PC-3 (cell line): ENCODE measurements at regions not wholly inside any gene's neighbourhood (a gene's known extent, or its start where the extent isn't known, plus 50 kb on each side); places are given as distances from the start of the nearest gene placed in this dataset.

Experiments used
- ATAC-seq: fragments of 200-7000 bp; cut with Tn5 transposase; 2 replicates; pipeline ENCODE4 v1.9.1; 2020; ENCODE audit warnings: mild to moderate bottlenecking, moderate library complexity
- BruUV-seq: library from RNA; stranded (reverse); fragments of 400-500 nt; replicated peaks from 2 replicates; lab custom pipeline; 2021; lab: Mats Ljungman, UMichigan
- CTCF ChIA-PET: fragments of 300-600 bp; sonication (Branson Sonifier 250); formaldehyde crosslinking; loops from one replicate; lab custom pipeline; 2022; ENCODE audit warnings: antibody characterized with exemption; lab: Charles Lee
- POLR2A ChIA-PET: fragments of 300-600 bp; sonication (Branson Sonifier 250); formaldehyde crosslinking; loops from one replicate; lab custom pipeline; 2022; ENCODE audit warnings: antibody characterized with exemption; ENCODE audit not compliant: unreplicated experiment; lab: Charles Lee
- DNase-seq: peaks from one replicate; pipeline ENCODE4 v3.0.0-alpha.2; 2015
- H2AFZ ChIP-seq: fragments of 300-600 bp; sonication (generic); 2 replicates; pipeline ENCODE4 v1.6.0; 2016; ENCODE audit warnings: antibody characterized with exemption, low read length
- H3F3A ChIP-seq: fragments of 300-600 bp; sonication (generic); one replicate; pipeline ENCODE4 v1.6.0; 2017; ENCODE audit warnings: antibody characterized with exemption, low read length, control low read depth, mild to moderate bottlenecking; ENCODE audit not compliant: unreplicated experiment
- H3K27ac ChIP-seq: fragments of 300-600 bp; sonication (generic); 2 replicates; pipeline ENCODE4 v1.5.1; 2016; ENCODE audit warnings: mild to moderate bottlenecking, low read length
- H3K27me3 ChIP-seq: fragments of 300-600 bp; sonication (generic); 2 replicates; pipeline ENCODE4 v1.6.1; 2016; ENCODE audit warnings: low read length, mixed read lengths
- H3K36me3 ChIP-seq: fragments of 300-600 bp; sonication (generic); 2 replicates; pipeline ENCODE4 v1.6.1; 2016; ENCODE audit warnings: low read depth, mixed run types, low read length, mixed read lengths
- H3K4me1 ChIP-seq: fragments of 300-600 bp; sonication (generic); 2 replicates; pipeline ENCODE4 v1.5.1; 2016; ENCODE audit warnings: low read length; ENCODE audit not compliant: insufficient read depth
- H3K4me2 ChIP-seq: fragments of 300-600 bp; sonication (generic); 2 replicates; pipeline ENCODE4 v1.6.0; 2016; ENCODE audit warnings: low read length
- H3K4me3 ChIP-seq: fragments of 300-600 bp; sonication (generic); 2 replicates; pipeline ENCODE4 v1.5.1; 2016; ENCODE audit warnings: mild to moderate bottlenecking, low read length, mixed read lengths
- H3K79me2 ChIP-seq: fragments of 300-600 bp; sonication (generic); 2 replicates; pipeline ENCODE4 v1.6.1; 2017; ENCODE audit warnings: low read length, mixed read lengths
- H3K9ac ChIP-seq: fragments of 300-600 bp; sonication (generic); 2 replicates; pipeline ENCODE4 v1.6.0; 2016; ENCODE audit warnings: mild to moderate bottlenecking, low read length
- H3K9me2 ChIP-seq: fragments of 300-600 bp; sonication (generic); replicated peaks from 2 replicates; pipeline ENCODE4 v1.6.1; 2016; ENCODE audit warnings: mixed run types, low read length, mixed read lengths
- H3K9me3 ChIP-seq: fragments of 300-600 bp; sonication (generic); 2 replicates; pipeline ENCODE4 v1.6.1; 2016; ENCODE audit warnings: low read length, mixed read lengths
- H4K20me1 ChIP-seq: fragments of 300-600 bp; sonication (generic); 2 replicates; pipeline ENCODE4 v1.6.1; 2016; ENCODE audit warnings: low read length, mixed read lengths
- EZH2 ChIP-seq: fragments of 300-600 bp; sonication (generic); IDR thresholded peaks from one replicate; pipeline ENCODE4 v1.6.1; 2017; ENCODE audit warnings: antibody characterized with exemption, mild to moderate bottlenecking, low read length; ENCODE audit not compliant: unreplicated experiment
- EZH2phosphoT487 ChIP-seq: fragments of 300-600 bp; sonication (generic); IDR thresholded peaks from 2 replicates; pipeline ENCODE4 v1.6.1; 2018; ENCODE audit warnings: mild to moderate bottlenecking, antibody characterized with exemption, low read length, borderline replicate concordance
- intact Hi-C: fragments of 100-400 bp; cut with micrococcal nuclease; formaldehyde crosslinking; loops from 2 replicates; pipeline ENCODE4 v1.9.0; 2023
- TF ChIP-seq, protein P1 (sequence below): fragments of 300-600 bp; sonication (generic); conservative IDR thresholded peaks from 2 replicates; pipeline ENCODE4 v1.5.1; 2017; ENCODE audit warnings: antibody characterized with exemption, low read depth, mild to moderate bottlenecking, low read length

- H3K4me3 ChIP-seq = no peak overlapping the region
- no peak overlapping the region for H3K9ac ChIP-seq
- ChIA-PET CTCF (no interaction called here), POLR2A (no interaction called here)
- no peaks in the 10 kb centered on the region for H3K4me1 ChIP-seq
- intact Hi-C loops = no loop called here
- BruUV-seq = no TSS peak
- no peak overlapping the region for H3K27ac ChIP-seq
- DNase-seq = no peak
- H3K9me3 ChIP-seq = no peaks in the 10 kb centered on the region
- no peak for ATAC-seq
- no peak overlapping the region for H3K4me2 ChIP-seq
- peaks cover 31% of the 10 kb centered on the region for H3K27me3 ChIP-seq
- H3F3A ChIP-seq = no peaks in the 10 kb centered on the region
- no peaks in the 10 kb centered on the region for H3K36me3 ChIP-seq
- H3K9me2 ChIP-seq = no peaks in the 10 kb centered on the region
- no peaks in the 10 kb centered on the region for H3K79me2 ChIP-seq
- TF ChIP-seq EZH2phosphoT487 = no peak
- TF ChIP-seq, protein P1, sequence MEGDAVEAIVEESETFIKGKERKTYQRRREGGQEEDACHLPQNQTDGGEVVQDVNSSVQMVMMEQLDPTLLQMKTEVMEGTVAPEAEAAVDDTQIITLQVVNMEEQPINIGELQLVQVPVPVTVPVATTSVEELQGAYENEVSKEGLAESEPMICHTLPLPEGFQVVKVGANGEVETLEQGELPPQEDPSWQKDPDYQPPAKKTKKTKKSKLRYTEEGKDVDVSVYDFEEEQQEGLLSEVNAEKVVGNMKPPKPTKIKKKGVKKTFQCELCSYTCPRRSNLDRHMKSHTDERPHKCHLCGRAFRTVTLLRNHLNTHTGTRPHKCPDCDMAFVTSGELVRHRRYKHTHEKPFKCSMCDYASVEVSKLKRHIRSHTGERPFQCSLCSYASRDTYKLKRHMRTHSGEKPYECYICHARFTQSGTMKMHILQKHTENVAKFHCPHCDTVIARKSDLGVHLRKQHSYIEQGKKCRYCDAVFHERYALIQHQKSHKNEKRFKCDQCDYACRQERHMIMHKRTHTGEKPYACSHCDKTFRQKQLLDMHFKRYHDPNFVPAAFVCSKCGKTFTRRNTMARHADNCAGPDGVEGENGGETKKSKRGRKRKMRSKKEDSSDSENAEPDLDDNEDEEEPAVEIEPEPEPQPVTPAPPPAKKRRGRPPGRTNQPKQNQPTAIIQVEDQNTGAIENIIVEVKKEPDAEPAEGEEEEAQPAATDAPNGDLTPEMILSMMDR = no peak
- no peak for TF ChIP-seq EZH2
- H4K20me1 ChIP-seq = no peaks in the 10 kb centered on the region
- no peak overlapping the region for H2AFZ ChIP-seq
Measured at GRCh38 chr2:136436936-136437335, 319.0 kb upstream of the CXCR4 start.

- TF ChIP-seq EZH2 = no peak
- TF ChIP-seq, protein P1 = no peak
- no peak for TF ChIP-seq EZH2phosphoT487
- no peaks in the 10 kb centered on the region for H3K9me3 ChIP-seq
- H3K9ac ChIP-seq = no peak overlapping the region
- no peak overlapping the region for H3K27ac ChIP-seq
- CTCF ChIA-PET = no interaction called here
- no peaks in the 10 kb centered on the region for H3K79me2 ChIP-seq
- no peaks in the 10 kb centered on the region for H3K4me1 ChIP-seq
- no peak overlapping the region for H2AFZ ChIP-seq
- no peaks in the 10 kb centered on the region for H4K20me1 ChIP-seq
- H3K27me3 ChIP-seq = peaks cover 19% of the 10 kb centered on the region
- no peaks in the 10 kb centered on the region for H3F3A ChIP-seq
- no peaks in the 10 kb centered on the region for H3K36me3 ChIP-seq
- no peak overlapping the region for H3K4me3 ChIP-seq
- ATAC-seq (no peak), DNase-seq (no peak)
- no peak overlapping the region for H3K4me2 ChIP-seq
- no TSS peak for BruUV-seq
- POLR2A ChIA-PET = no interaction called here
- no peaks in the 10 kb centered on the region for H3K9me2 ChIP-seq
- intact Hi-C loops = no loop called here
Measured at GRCh38 chr2:136434251-136434715, 316.3 kb upstream of the CXCR4 start.

GRCh38 chr2:136433261-136433660, 315.3 kb upstream of the CXCR4 start:
- no peaks in the 10 kb centered on the region for H3K9me3 ChIP-seq
- H3K36me3 ChIP-seq = no peaks in the 10 kb centered on the region
- H3F3A ChIP-seq = no peaks in the 10 kb centered on the region
- H2AFZ ChIP-seq = no peak overlapping the region
- DNase-seq (no peak), ATAC-seq (no peak)
- H4K20me1 ChIP-seq = no peaks in the 10 kb centered on the region
- H3K4me2 ChIP-seq = no peak overlapping the region
- no peak overlapping the region for H3K9ac ChIP-seq
- no TSS peak for BruUV-seq
- intact Hi-C loops = no loop called here
- H3K27ac ChIP-seq = no peak overlapping the region
- no peak overlapping the region for H3K4me3 ChIP-seq
- TF ChIP-seq EZH2 (no peak), EZH2phosphoT487 (no peak)
- TF ChIP-seq, protein P1 = no peak
- POLR2A ChIA-PET = no interaction called here
- H3K27me3 ChIP-seq = peaks cover 18% of the 10 kb centered on the region
- H3K9me2 ChIP-seq = no peaks in the 10 kb centered on the region
- CTCF ChIA-PET = no interaction called here
- H3K79me2 ChIP-seq = no peaks in the 10 kb centered on the region
- no peaks in the 10 kb centered on the region for H3K4me1 ChIP-seq
